ENCODE measurements at regions not wholly inside any gene's neighbourhood (a gene's known extent, or its start where the extent isn't known, plus 50 kb on each side); places are given as distances from the start of the nearest gene placed in this dataset.

DNA sequence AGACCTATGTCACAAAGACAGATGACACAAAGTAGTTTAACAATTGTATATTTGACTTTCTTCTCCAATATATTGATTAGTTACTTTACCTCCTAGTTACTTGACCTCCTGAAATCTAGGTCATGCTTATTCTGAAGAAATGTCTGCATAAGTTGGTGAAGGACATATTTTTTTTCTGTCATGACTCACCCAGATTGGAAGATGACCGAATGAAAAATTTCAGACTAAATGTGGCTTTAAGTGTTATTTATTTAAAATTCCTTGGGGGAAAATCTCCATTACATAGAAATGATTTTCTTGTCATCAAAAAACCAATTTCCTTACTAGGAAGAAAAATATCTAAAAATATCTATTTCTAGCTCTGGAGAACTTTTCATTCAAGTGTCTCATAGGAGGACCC is 217.1 kb downstream of the POSTN start:
- TF ChIP-seq, protein P1, sequence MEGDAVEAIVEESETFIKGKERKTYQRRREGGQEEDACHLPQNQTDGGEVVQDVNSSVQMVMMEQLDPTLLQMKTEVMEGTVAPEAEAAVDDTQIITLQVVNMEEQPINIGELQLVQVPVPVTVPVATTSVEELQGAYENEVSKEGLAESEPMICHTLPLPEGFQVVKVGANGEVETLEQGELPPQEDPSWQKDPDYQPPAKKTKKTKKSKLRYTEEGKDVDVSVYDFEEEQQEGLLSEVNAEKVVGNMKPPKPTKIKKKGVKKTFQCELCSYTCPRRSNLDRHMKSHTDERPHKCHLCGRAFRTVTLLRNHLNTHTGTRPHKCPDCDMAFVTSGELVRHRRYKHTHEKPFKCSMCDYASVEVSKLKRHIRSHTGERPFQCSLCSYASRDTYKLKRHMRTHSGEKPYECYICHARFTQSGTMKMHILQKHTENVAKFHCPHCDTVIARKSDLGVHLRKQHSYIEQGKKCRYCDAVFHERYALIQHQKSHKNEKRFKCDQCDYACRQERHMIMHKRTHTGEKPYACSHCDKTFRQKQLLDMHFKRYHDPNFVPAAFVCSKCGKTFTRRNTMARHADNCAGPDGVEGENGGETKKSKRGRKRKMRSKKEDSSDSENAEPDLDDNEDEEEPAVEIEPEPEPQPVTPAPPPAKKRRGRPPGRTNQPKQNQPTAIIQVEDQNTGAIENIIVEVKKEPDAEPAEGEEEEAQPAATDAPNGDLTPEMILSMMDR (conservative IDR thresholded peaks at IDR 0.05 in 1 of 2, IDR thresholded peaks at IDR 0.05 in 1 of 2; ENCODE audit: low read depth in 1 of 2, low read length in 2 of 2), result no peak
- no peak for TF ChIP-seq EZH2 (IDR thresholded peaks at IDR 0.05; ENCODE audit: low read length, missing control alignments)

Data from fibroblast of lung (primary cell).